RWPE1 (cell line): ENCODE measurements at regions not wholly inside any gene's neighbourhood (a gene's known extent, or its start where the extent isn't known, plus 50 kb on each side); places are given as distances from the start of the nearest gene placed in this dataset.

ENCODE experiments used
- CTCF ChIA-PET: fragments of 350-600 bp; sonication (Branson Sonifier 250); formaldehyde crosslinking; extraction: SDS; loops from one replicate; lab custom pipeline; 2021; lab: Yijun Ruan, JAX
- POLR2A ChIA-PET: fragments of 400-600 bp; formaldehyde crosslinking; extraction: SDS; loops from one replicate; lab custom pipeline; 2020; ENCODE audit warnings: antibody characterized with exemption; ENCODE audit not compliant: low non-redundant PET; lab: Yijun Ruan, JAX
- DNase-seq: peaks from one replicate; pipeline ENCODE4 v3.0.0; 2012; ENCODE audit warnings: low spot score
- H3K27ac ChIP-seq: fragments of 450-650 bp; 2 replicates; pipeline ENCODE4 v1.5.1; 2017
- CTCF ChIP-seq: fragments of 450-650 bp; conservative IDR thresholded peaks from 2 replicates; pipeline ENCODE4 v1.5.1; 2017; ENCODE audit warnings: low read depth, mild to moderate bottlenecking

- POLR2A ChIA-PET, result no interaction called here
- no peak overlapping the region for H3K27ac ChIP-seq
Observed at GRCh38 chr6:104409913-104410312, 449.8 kb downstream of the HACE1 start.

GRCh38 chr6:104407957-104408356 lies 451.8 kb downstream of the HACE1 start:
- ChIA-PET POLR2A (no interaction called here), CTCF (interaction anchor here (0.5 to 0.7 kb wide), 3 partner anchors 14 to 140 kb away, joined by 3 to 6 read pairs (median 3); no protein-coding TSS in a partner anchor)
- H3K27ac ChIP-seq, result no peak overlapping the region
- no peak for DNase-seq
- TF ChIP-seq CTCF, result no peak

More at GRCh38 chr6:104409913-104410312, 449.8 kb downstream of the HACE1 start:
- DNase-seq, result no peak
- TF ChIP-seq CTCF, result no peak
- CTCF ChIA-PET, result no interaction called here

- CTCF ChIA-PET, result no interaction called here
- no peak overlapping the region for H3K27ac ChIP-seq
- POLR2A ChIA-PET, result no interaction called here
- TF ChIP-seq CTCF, result no peak
- no peak for DNase-seq
Observed at GRCh38 chr6:104404377-104404776, 455.3 kb downstream of the HACE1 start.

- ChIA-PET POLR2A (no interaction called here), CTCF (interaction anchor here (0.6 kb wide), 1 partner anchor 930 kb away, joined by 3 read pairs; no protein-coding TSS in a partner anchor)
- DNase-seq, result no peak
- no peak for TF ChIP-seq CTCF
- H3K27ac ChIP-seq, result no peak overlapping the region
Observed at GRCh38 chr6:104402572-104402971, 457.1 kb downstream of the HACE1 start.

GRCh38 chr6:104401926-104402325 lies 457.8 kb downstream of the HACE1 start:
- POLR2A ChIA-PET, result no interaction called here
- no peak for TF ChIP-seq CTCF
- DNase-seq, result no peak
- CTCF ChIA-PET, result no interaction called here
- H3K27ac ChIP-seq, result no peak overlapping the region

GRCh38 chr6:104400844-104401243 lies 458.9 kb downstream of the HACE1 start:
- no peak for DNase-seq
- POLR2A ChIA-PET, result no interaction called here

More at GRCh38 chr6:104400844-104401243, 458.9 kb downstream of the HACE1 start:
- CTCF ChIA-PET, result interaction anchor here (0.6 kb wide), 1 partner anchor 578 kb away, joined by 5 read pairs; no protein-coding TSS in a partner anchor
- no peak overlapping the region for H3K27ac ChIP-seq
- TF ChIP-seq CTCF, result no peak
